Gastroesophageal sphincter (tissue), 3 donors: ENCODE measurements at regions not wholly inside any gene's neighbourhood (a gene's known extent, or its start where the extent isn't known, plus 50 kb on each side); places are given as distances from the start of the nearest gene placed in this dataset.

Experiments used
- POLR2A ChIP-seq, 2 donors: fragments of 450-650 bp; IDR thresholded peaks; one replicate each; pipeline ENCODE4 v1.6.1; 2017; ENCODE audit warnings: antibody characterized with exemption in 2 of 2, mild to moderate bottlenecking in 2 of 2, moderate library complexity in 1 of 2
- TF ChIP-seq, protein P1 (sequence below), 4 experiments: fragments of 200-600 bp in 2 of 4; fragments of 450-650 bp in 2 of 4; sonication (generic) in 1 of 4; IDR thresholded peaks; one replicate each; pipeline ENCODE4 v1.5.1; 2017 to 2019; ENCODE audit warnings: antibody characterized with exemption in 4 of 4, mild to moderate bottlenecking in 2 of 4, moderate library complexity in 2 of 4

DNA sequence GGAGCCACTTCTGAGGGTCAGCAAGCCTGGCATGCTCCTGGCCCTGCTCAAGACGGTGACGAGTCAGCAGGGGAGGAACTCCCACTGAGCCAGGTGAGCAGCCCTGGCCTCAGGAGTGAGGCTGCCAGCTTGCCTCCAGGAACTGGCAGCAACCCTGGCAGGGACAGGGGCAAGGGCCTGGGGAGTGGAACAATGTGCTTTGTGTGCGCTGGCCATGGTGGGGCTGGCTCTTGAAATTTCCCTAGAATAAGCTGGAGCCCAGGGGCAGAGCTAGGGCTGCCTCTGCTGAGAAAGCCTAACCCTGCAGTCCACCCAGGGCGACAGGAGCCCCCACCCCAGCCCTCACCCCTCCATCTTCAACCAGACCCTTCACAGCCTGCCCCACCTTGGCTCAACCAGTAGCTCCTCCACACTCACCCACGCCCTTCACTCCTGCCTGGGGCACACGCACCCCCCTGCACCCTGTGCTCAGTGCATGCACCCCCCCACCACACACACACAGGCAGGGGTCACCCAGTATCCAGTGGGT, 88.0 kb downstream of the MRPL14 start:
- TF ChIP-seq, protein P1, sequence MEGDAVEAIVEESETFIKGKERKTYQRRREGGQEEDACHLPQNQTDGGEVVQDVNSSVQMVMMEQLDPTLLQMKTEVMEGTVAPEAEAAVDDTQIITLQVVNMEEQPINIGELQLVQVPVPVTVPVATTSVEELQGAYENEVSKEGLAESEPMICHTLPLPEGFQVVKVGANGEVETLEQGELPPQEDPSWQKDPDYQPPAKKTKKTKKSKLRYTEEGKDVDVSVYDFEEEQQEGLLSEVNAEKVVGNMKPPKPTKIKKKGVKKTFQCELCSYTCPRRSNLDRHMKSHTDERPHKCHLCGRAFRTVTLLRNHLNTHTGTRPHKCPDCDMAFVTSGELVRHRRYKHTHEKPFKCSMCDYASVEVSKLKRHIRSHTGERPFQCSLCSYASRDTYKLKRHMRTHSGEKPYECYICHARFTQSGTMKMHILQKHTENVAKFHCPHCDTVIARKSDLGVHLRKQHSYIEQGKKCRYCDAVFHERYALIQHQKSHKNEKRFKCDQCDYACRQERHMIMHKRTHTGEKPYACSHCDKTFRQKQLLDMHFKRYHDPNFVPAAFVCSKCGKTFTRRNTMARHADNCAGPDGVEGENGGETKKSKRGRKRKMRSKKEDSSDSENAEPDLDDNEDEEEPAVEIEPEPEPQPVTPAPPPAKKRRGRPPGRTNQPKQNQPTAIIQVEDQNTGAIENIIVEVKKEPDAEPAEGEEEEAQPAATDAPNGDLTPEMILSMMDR (IDR thresholded peaks at IDR 0.05) = no peak
- TF ChIP-seq POLR2A (IDR thresholded peaks at IDR 0.05) = no peak
